HG02970 (cell line): ENCODE measurements at regions not wholly inside any gene's neighbourhood (a gene's known extent, or its start where the extent isn't known, plus 50 kb on each side); places are given as distances from the start of the nearest gene placed in this dataset.

Experiments used
- ATAC-seq: cut with Tn5 transposase; IDR thresholded peaks from one replicate; pipeline ENCODE4 v1.9.1; 2021; ENCODE audit warnings: mild to moderate bottlenecking, moderate library complexity, moderate number of reproducible peaks; ENCODE audit not compliant: unreplicated experiment, low FRiP score

DNA sequence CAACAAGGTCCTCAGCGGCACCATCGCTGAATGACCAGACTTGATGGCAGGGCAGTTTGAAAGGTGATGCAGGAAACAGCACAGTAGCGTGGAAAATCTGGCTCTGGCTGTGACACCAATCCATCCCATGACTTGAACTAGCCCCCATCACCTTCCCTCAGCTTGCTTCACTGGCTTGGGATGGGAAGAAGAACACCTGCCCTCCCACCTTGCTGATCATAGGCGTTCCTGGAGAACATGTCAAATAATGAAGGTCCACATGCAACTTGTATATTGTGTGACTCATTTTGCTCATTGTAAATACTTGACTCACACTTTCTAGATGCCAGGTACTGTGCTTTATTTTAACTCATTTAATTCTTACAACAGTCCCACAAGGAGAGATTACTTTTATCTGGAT lies 292.4 kb upstream of the SPRED2 start:
- ATAC-seq: no peak

GRCh38 chr2:65724336-65724735 lies 291.9 kb upstream of the SPRED2 start:
- ATAC-seq: no peak

DNA sequence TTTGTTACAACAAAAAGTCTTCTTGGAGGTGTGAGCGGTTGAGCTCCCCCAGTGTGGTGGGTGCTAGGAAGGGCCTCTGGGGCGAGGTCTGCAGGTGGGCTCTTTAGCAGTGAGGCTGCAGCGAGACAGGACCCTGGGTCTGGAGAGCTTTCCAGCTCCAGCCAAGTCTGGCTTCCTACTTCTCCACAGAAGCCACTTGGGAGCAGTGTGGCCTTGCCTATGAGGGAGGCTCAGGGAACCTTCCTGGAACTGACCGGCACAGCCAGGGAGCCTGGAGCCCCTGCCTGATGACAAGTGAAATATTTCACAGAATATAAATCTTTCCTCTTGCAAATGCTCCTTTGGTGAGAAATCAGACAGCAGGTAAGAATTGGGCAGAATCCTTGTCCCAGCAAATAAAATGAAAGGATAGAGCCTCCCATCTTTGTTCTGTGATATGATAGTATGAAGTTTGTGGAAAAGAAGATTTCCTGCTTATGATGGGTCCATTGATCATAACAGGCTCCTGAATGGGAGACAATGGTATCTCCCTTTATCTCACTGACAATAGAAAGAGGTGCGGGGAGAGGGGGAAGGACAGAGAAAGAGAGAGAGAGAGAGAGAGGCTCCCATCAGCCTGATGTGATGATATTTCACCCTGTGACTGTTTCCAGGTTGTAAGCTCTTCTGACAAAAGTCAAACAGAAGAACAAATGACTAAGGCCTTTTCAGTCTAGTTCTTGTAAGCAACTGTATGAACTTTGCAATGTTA lies 289.8 kb upstream of the SPRED2 start:
- ATAC-seq: no peak

DNA sequence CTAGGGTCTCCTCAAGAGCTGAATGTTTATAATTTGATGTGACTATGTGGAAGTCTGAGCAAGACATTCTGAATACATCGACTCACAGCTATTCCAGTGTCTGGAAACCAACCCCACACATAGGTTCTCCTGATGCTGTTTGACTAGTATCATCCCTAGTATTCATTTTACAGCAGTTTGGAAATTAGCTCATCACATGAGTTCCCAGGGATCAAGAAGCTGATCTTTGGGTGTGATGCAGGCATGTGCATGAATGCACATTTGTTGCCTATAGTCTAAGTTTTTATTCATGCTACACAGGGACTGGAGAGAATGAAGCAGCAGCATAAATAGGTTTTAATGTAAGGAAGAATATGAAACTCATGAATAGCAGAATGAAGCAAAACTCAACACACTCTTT lies 284.3 kb upstream of the SPRED2 start:
- no peak for ATAC-seq

- no peak for ATAC-seq
Measured at GRCh38 chr2:65715323-65715722, 282.9 kb upstream of the SPRED2 start.

GRCh38 chr2:65714866-65715265 lies 282.5 kb upstream of the SPRED2 start:
- no peak for ATAC-seq

DNA sequence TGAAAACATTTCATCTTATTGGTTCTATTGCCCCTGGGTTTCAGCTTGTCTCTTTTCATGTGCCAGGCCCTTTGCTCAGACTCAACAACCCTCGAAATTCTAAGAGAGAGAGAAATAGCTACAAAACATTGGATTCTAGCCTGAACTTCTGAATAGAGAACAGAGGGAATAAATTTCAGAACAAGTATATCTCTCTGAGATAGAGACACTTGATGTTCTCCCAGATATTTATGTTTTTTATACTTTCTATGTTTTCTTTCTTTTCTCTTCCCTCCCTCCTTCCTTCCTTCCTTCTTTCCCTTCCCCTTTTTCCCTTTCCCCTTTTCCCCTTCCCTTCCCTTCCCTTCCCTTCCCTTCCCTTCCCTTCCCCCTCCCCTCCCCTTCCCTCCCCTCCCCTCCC lies 279.5 kb upstream of the SPRED2 start:
- ATAC-seq: no peak

DNA sequence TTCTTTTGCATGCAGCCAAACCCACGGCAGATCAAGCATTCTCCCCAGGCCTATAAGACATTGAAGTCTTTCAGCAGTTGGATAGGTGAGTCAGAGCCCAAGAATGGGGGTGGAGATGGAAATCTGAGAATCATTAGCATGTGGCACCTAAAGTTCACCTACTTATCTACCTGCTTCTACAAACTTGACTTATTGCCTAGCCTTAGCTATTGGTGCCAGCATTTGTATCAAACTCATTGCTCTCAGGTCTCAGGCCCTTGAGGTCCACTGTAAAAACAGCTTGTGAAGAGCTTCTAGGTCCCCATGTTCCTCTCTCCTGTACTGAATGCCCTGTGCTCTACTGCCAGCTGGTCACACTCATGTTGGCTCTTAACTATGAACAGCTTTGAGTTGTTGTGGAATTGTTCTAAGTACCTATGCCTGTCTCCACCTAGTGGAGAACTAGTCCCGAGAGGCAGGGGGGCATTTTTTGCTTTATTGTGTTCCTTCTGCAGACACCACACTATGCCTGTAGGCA lies 278.4 kb upstream of the SPRED2 start:
- ATAC-seq: no peak

DNA sequence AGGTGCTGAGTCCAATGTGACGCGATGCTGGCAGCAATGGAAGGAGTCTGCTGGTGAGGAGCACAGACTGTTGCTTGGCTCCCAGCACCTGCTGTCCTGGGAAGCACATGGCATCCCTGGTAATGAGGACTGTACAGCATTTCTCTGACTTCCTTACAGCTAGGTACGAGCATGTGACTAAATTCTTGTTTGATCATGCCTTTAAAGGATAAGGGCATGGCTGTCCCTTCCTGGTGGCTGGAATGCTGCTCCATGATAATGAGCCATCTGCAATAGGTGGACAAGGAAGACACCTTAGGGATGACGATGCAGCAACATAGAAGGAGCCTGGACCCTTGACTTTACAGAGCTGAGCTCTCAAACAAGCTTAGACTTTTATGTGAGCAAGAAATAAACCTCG lies 278.0 kb upstream of the SPRED2 start:
- no peak for ATAC-seq

- ATAC-seq: no peak
Measured at GRCh38 chr2:65708086-65708485, 275.7 kb upstream of the SPRED2 start.

DNA sequence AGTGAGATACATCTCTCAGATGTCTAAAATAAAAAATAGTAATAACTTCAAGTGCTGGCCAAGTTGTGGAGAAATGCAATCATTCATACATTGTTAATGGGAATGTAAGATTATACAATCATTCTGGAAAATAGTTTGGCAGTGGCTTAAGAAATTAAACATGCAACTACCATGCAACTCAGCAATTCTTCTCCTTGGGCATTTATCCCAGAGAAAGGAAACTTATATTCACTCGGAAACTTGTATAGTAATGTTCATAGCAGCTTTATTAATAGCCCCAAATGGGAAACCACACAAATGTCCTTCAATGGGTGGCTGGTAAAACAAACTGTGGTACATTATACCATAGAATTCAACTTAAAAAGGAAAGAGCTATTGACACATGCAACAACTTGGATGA lies 274.0 kb upstream of the SPRED2 start:
- ATAC-seq: no peak

- no peak for ATAC-seq
Measured at GRCh38 chr2:65701191-65701590, 268.8 kb upstream of the SPRED2 start.

GRCh38 chr2:65700720-65701119 lies 268.3 kb upstream of the SPRED2 start:
- no peak for ATAC-seq

DNA sequence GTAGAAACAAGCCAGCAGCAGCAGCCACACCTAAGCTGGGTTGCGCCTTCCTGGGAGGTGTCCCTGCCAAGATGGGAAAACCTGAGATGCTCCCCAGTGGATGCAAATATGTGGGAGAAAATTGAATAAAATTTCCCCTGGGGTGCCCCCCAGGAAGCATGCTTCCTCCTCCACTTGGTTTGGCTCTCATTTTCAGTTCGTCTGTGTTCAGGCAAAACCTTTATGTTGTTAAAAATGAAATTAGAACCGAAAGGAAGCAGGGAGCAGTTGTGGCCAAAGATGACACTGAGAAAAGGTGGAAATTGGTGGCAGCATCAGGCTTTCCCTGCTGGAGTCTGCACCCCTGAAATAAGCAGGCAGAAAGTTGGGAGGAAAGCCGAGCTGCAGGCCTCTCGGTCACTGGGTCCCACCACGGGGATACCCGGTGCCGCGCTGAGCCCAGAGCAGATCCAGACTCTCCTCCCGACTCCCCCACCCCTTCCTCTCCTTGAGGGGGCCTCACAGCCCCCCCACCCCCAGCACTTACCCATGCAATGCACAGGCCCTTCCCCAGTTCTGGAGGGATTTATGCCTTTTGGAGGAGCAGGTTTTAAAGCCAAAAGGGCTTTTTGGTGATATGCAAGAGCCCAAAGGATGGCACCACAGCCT lies 267.7 kb upstream of the SPRED2 start:
- ATAC-seq: no peak

DNA sequence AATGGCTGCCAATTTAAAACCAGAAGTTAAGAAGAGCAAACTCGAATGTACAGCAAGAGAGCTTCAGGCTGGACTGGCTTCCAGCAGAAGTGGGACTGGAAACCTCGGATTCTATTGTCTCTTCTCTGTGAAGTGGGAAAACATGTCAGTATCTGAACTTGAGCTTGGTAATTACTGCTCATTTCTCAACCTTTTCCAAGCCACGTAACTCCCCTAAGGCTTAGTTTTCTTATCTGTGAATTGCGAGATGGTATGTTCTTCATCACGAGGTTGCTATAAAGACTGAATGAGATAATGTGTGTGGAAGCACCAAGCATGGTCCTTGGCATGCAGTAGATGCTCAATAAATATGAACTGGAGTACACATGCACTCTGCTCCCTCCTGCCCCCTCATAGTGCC lies 259.4 kb upstream of the SPRED2 start:
- no peak for ATAC-seq

DNA sequence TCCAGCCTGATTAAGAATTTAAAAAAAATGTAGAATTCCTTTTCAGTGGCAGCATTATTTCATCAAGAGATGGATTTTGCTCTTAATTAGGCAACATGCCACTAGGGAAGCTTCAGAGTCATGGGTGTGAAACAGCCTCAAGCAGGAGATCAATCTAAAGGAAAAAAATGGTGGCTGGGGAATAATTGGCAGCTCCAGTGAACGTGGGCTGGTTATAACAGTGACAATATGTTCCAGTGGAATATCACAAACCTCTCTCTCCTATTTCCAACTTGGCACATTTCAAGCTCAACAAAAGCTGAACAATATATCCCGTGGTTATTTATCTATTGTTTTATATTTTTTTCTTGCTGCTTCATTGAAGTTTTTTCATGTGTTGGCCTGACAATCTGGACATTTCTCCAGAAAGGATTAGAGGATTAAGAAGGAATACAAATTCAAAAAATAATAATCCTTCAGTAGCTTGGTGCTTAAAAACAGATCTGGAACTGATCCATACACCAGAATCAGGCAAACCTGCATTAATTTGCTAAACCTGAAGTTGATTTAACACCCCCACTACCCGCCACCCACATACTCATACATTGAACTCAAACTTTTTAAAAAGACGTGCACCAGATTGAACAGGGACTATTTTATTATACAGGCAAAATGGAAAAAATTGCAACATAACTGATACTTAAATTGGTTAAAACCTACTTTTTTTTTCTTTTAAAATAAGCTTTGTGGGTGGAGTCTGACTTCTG lies 255.9 kb upstream of the SPRED2 start:
- no peak for ATAC-seq

GRCh38 chr2:65687614-65688013 lies 255.2 kb upstream of the SPRED2 start:
- ATAC-seq: no peak

DNA sequence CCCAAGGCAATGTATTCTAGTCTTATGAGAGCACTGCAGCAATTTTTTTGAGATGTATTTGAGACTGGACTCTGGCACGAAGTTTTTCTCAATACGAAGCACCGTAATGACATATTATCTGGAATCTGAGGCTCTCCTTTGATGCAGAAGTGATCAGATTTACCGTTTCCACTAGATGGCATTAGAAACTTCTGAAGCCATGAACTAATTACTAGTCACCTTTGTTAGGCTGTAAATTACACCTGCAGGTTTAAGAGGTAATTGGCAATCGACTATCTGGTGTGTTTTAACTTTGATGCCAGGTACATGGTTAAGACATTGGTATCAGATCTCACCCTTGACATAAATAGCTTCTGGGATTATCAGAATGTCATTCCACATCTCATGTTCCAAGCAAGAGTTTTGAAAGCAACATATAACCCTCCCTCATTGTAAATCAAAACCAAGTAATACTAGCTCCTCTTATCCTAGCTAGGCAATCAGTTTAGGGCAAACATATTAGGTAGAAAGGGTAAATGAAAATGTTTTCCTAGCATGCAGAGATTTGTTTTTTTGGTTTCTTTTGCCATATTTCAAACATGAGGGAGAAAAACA lies 254.6 kb upstream of the SPRED2 start:
- ATAC-seq: no peak

DNA sequence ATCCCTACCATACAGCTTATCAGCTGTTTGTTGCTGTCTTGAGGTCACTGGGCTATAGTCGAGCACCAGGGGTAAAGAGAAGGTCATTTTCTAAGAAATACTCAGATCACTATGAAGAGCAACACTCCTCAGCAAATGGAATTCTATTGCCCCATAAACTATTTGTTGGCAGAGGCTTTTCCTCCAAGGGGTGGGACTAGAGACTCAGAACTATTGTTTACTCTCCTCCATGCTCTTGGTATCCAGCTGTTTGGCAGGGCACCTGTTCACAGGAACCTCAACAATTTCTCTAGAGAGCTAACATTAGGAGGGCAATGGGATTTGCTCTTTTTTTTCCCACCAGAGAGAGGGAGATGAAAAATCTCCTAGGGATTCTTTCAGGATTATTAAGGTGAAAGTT lies 249.1 kb upstream of the SPRED2 start:
- no peak for ATAC-seq

- ATAC-seq: no peak
Measured at GRCh38 chr2:65678779-65679391, 246.5 kb upstream of the SPRED2 start.

GRCh38 chr2:65675350-65675749 lies 243.0 kb upstream of the SPRED2 start:
- no peak for ATAC-seq
